ENCODE measurements at regions not wholly inside any gene's neighbourhood (a gene's known extent, or its start where the extent isn't known, plus 50 kb on each side); places are given as distances from the start of the nearest gene placed in this dataset.

- no peak for TF ChIP-seq CTCF (IDR thresholded peaks at IDR 0.05; ENCODE audit: insufficient read depth, low read length)
- TF ChIP-seq POLR2AphosphoS5 (IDR thresholded peaks at IDR 0.05; ENCODE audit: low read depth), result no peak
These were observed 772.4 kb upstream of the NR2F2 start for GRCh38 chr15:95558131-95558530.
